HepG2 (cell line): ENCODE measurements at regions not wholly inside any gene's neighbourhood (a gene's known extent, or its start where the extent isn't known, plus 50 kb on each side); places are given as distances from the start of the nearest gene placed in this dataset.

Experiments
- ATAC-seq: fragments of 200-7000 bp; cut with Tn5 transposase; 3 replicates; pipeline ENCODE4 v1.9.1; 2020; ENCODE audit warnings: mild to moderate bottlenecking, moderate library complexity
- BruUV-seq: library from RNA; stranded (reverse); fragments of 400-500 nt; replicated peaks from 2 replicates; lab custom pipeline; 2021; lab: Mats Ljungman, UMichigan
- CTCF ChIA-PET: fragments of 300-600 bp; formaldehyde crosslinking; extraction: SDS; loops from one replicate; lab custom pipeline; 2021; ENCODE audit warnings: low total read pairs, inconsistent platforms, low intra/inter-chr PET ratio; lab: Yijun Ruan, JAX
- POLR2A ChIA-PET: fragments of 350-600 bp; sonication (Branson Sonifier 250); formaldehyde crosslinking; loops from one replicate; lab custom pipeline; 2020; ENCODE audit warnings: antibody characterized with exemption, inconsistent platforms; lab: Yijun Ruan, JAX
- DNase-seq: peaks from one replicate; pipeline ENCODE4 v3.0.0-alpha.2; 2015; ENCODE audit warnings: low spot score
- FAIRE-seq: peaks from 3 replicates; lab custom pipeline; 2011; peaks lifted over from hg19 to GRCh38; lab: Jason Lieb, UNC
- H2AFZ ChIP-seq: one replicate; pipeline ENCODE4 v1.6.1; 2011; ENCODE audit warnings: low read length, inconsistent platforms
- H3K27ac ChIP-seq: fragments of 300-600 bp; 3 replicates; pipeline ENCODE4 v1.8.0; 2011; ENCODE audit warnings: mixed run types, mild to moderate bottlenecking, mixed read lengths, low read length, inconsistent platforms; ENCODE audit not compliant: insufficient read depth; ENCODE audit errors: extremely low read length
- H3K27me3 ChIP-seq, 2 experiments: fragments of 200-600 bp in 1 of 2; 2 replicates in 1 of 2; 3 replicates in 1 of 2; pipeline versions ENCODE4 v1.6.0 to v1.8.0; 2011; ENCODE audit warnings: low read length in 2 of 2, mild to moderate bottlenecking in 2 of 2, moderate library complexity in 2 of 2, inconsistent platforms in 1 of 2; ENCODE audit not compliant: insufficient read depth in 2 of 2, control insufficient read depth in 1 of 2
- H3K36me3 ChIP-seq, 2 experiments: fragments of 200-600 bp in 1 of 2; replicated peaks in 1 of 2; 2 replicates in 1 of 2; 3 replicates in 1 of 2; pipeline versions ENCODE4 v1.5.1 to v1.8.0; 2011; ENCODE audit warnings: low read length in 2 of 2, inconsistent platforms in 1 of 2; ENCODE audit not compliant: insufficient read depth in 2 of 2, control insufficient read depth in 1 of 2
- H3K4me1 ChIP-seq: 2 replicates; pipeline ENCODE4 v1.5.1; 2012; ENCODE audit warnings: low read length, inconsistent platforms; ENCODE audit not compliant: insufficient read depth
- H3K4me2 ChIP-seq: 2 replicates; pipeline ENCODE4 v1.6.0; 2011; ENCODE audit warnings: low read depth, low read length, inconsistent platforms
- H3K4me3 ChIP-seq, 3 experiments: fragments of 200-600 bp in 1 of 3; sonication (generic), shearing (Covaris generic) in 1 of 3; replicated peaks in 1 of 3; 2 replicates each; pipeline ENCODE4 v1.5.1; 2011 to 2016; ENCODE audit warnings: low read length in 3 of 3, inconsistent platforms in 2 of 3, low read depth in 2 of 3, mild to moderate bottlenecking in 2 of 3, control low read depth in 1 of 3, mixed read lengths in 1 of 3; ENCODE audit not compliant: insufficient read depth in 1 of 3
- H3K79me2 ChIP-seq: one replicate; pipeline ENCODE4 v1.6.1; 2011; ENCODE audit warnings: low read length, inconsistent platforms; ENCODE audit not compliant: insufficient read depth
- H3K9ac ChIP-seq: 2 replicates; pipeline ENCODE4 v1.6.0; 2011; ENCODE audit warnings: mild to moderate bottlenecking, low read depth, low read length, inconsistent platforms; ENCODE audit not compliant: insufficient read depth
- H3K9me3 ChIP-seq: 2 replicates; pipeline ENCODE4 v1.5.1; 2012; ENCODE audit warnings: mild to moderate bottlenecking, low read length
- H4K20me1 ChIP-seq: 2 replicates; pipeline ENCODE4 v1.6.0; 2011; ENCODE audit warnings: inconsistent platforms, mild to moderate bottlenecking, low read length, moderate library complexity; ENCODE audit not compliant: insufficient read depth
- BORCS8-MEF2B ChIP-seq: sonication (generic); formaldehyde crosslinking; IDR thresholded peaks from 2 replicates; pipeline ENCODE4 v1.8.0; 2022; ENCODE audit warnings: mild to moderate bottlenecking, missing genetic modification reagents
- FOXA3 ChIP-seq: IDR thresholded peaks from 2 replicates; pipeline ENCODE4 v1.6.1; 2016; ENCODE audit warnings: missing genetic modification reagents, missing compliant biosample characterization
- IKZF5 ChIP-seq: IDR thresholded peaks from 2 replicates; pipeline ENCODE4 v1.6.1; 2018; ENCODE audit warnings: missing genetic modification reagents, mild to moderate bottlenecking, missing compliant biosample characterization
- KLF12 ChIP-seq: sonication (generic); formaldehyde crosslinking; IDR thresholded peaks from 2 replicates; pipeline ENCODE4 v1.4.0; 2020; ENCODE audit warnings: missing genetic modification reagents, borderline replicate concordance
- MLXIP ChIP-seq: sonication (generic); formaldehyde crosslinking; IDR thresholded peaks from 2 replicates; pipeline ENCODE4 v1.9.0; 2021; ENCODE audit warnings: missing genetic modification reagents, borderline replicate concordance
- NFIB ChIP-seq: sonication (generic); formaldehyde crosslinking; IDR thresholded peaks from 2 replicates; pipeline ENCODE4 v1.9.0; 2021; ENCODE audit warnings: missing genetic modification reagents, mild to moderate bottlenecking, borderline replicate concordance
- PHF5A ChIP-seq: IDR thresholded peaks from one replicate; pipeline ENCODE4 v1.6.1; 2018; ENCODE audit warnings: low read depth, missing genetic modification reagents; ENCODE audit not compliant: unreplicated experiment
- POLR2AphosphoS2 ChIP-seq: IDR thresholded peaks from 2 replicates; pipeline ENCODE4 v1.6.1; 2011; ENCODE audit warnings: low read depth, low read length, improper control_type of control experiment
- RBM22 ChIP-seq: fragments of 200-400 bp; formaldehyde crosslinking; optimal IDR thresholded peaks from 2 replicates; pipeline ENCODE3; 2017; ENCODE audit warnings: mild to moderate bottlenecking, low read length, moderate library complexity
- TBP ChIP-seq: sonication (generic); formaldehyde crosslinking; IDR thresholded peaks from 2 replicates; pipeline ENCODE4 v1.5.0; 2020; ENCODE audit warnings: missing genetic modification reagents
- YEATS2 ChIP-seq: sonication (generic); formaldehyde crosslinking; IDR thresholded peaks from 2 replicates; pipeline ENCODE4 v1.4.0; 2020; ENCODE audit warnings: missing genetic modification reagents, borderline replicate concordance
- ZBTB39 ChIP-seq: sonication (generic); formaldehyde crosslinking; IDR thresholded peaks from 2 replicates; pipeline ENCODE4 v1.5.0; 2020; ENCODE audit warnings: missing genetic modification reagents
- ZKSCAN5 ChIP-seq: sonication (generic); formaldehyde crosslinking; IDR thresholded peaks from 2 replicates; pipeline ENCODE4 v1.5.1; 2020; ENCODE audit warnings: mild to moderate bottlenecking, missing genetic modification reagents
- ZNF282 ChIP-seq: fragments of 450-650 bp; IDR thresholded peaks from 2 replicates; pipeline ENCODE4 v1.6.1; 2018; ENCODE audit not compliant: partially characterized antibody
- WGBS: methylation state at CpG from one replicate; pipeline ENCODE4 v1.1.6; 2017; ENCODE audit warnings: low lambda C conversion rate; 5-methylcytosine and 5-hydroxymethylcytosine counted together
- in situ Hi-C: cut with HindIII; loops from 2 replicates; pipeline ENCODE4 v1.10.0; 2017; ENCODE audit warnings: low pct_unique_long_range_greater_than_20kb; ENCODE audit not compliant: extremely low pct_ligation_motif_present
- intact Hi-C: fragments of 100-400 bp; cut with micrococcal nuclease; formaldehyde crosslinking; loops from one replicate; pipeline ENCODE4 v1.10.0; 2022; ENCODE audit not compliant: unreplicated experiment

GRCh38 chr5:155556700-155557099 lies 543.1 kb downstream of the KIF4B start (continued):
- TF ChIP-seq MLXIP (CRISPR knock-in tag) (no peak), NFIB (CRISPR knock-in tag) (no peak), PHF5A (no peak), ZKSCAN5 (CRISPR knock-in tag) (no peak), ZBTB39 (CRISPR knock-in tag) (no peak)

GRCh38 chr5:155562158-155562557 lies 548.6 kb downstream of the KIF4B start:
- in situ Hi-C loops (no loop called here), intact Hi-C loops (no loop called here)
- 0% methylated on average over 3 of the region's 3 CpGs for WGBS
- Histone ChIP-seq H3K9me3 (no peaks in the 10 kb centered on the region), H3K27ac (no peak overlapping the region), H3K4me1 (no peaks in the 10 kb centered on the region), H3K4me3 (no peak overlapping the region), H4K20me1 (no peaks in the 10 kb centered on the region), H3K27me3 (no peaks in the 10 kb centered on the region), H2AFZ (no peak overlapping the region), H3K9ac (no peak overlapping the region), H3K36me3 (no peaks in the 10 kb centered on the region), H3K79me2 (no peaks in the 10 kb centered on the region), H3K4me2 (no peak overlapping the region)
- ATAC-seq (no peak), FAIRE-seq (no peak), DNase-seq (no peak)
- POLR2A ChIA-PET: no interaction called here
- no peak for TF ChIP-seq RBM22
- no peak for TF ChIP-seq BORCS8-MEF2B (CRISPR knock-in tag)
- no peak for TF ChIP-seq YEATS2 (CRISPR knock-in tag)
- no peak for TF ChIP-seq TBP (CRISPR knock-in tag)
- TF ChIP-seq POLR2AphosphoS2: no peak
- TF ChIP-seq ZNF282: no peak
- no peak for TF ChIP-seq FOXA3 (CRISPR knock-in tag)
- no peak for TF ChIP-seq KLF12 (CRISPR knock-in tag)
- TF ChIP-seq IKZF5: no peak
- no TSS peak for BruUV-seq
- CTCF ChIA-PET: no interaction called here
